ENCODE measurements at regions not wholly inside any gene's neighbourhood (a gene's known extent, or its start where the extent isn't known, plus 50 kb on each side); places are given as distances from the start of the nearest gene placed in this dataset.

GRCh38 chr1:79568411-79568810 lies 561.9 kb upstream of the ADGRL4 start:
- ChIA-PET POLR2A (ENCODE audit: partially characterized antibody) (no interaction called here), CTCF (ENCODE audit: partially characterized antibody) (interaction anchor here (0.7 kb wide), 1 partner anchor 13 kb away, joined by 3 read pairs; no protein-coding TSS in a partner anchor)
- no peaks in the 10 kb centered on the region; the same call in 1 of the 2 replicates for H3K23me2 ChIP-seq (ENCODE audit: low read depth, low read length)
- no peak overlapping the region for H3K56ac ChIP-seq (replicated peaks; ENCODE audit: insufficient read length, low read depth, low read length)
- H2AK5ac ChIP-seq (ENCODE audit: low read depth, low read length), result no peak overlapping the region
- H2AFZ ChIP-seq (ENCODE audit: low read length), result no peak overlapping the region
- H3K27me3 ChIP-seq (replicated peaks in 1 of 4; ENCODE audit: control insufficient read depth in 3 of 4, extremely low read depth in 1 of 4, insufficient read depth in 3 of 4, low read length in 3 of 4), result no peaks in the 10 kb centered on the region
- H3K79me2 ChIP-seq (ENCODE audit: control insufficient read depth in 1 of 2, insufficient read depth in 2 of 2, low read length in 2 of 2), result no peaks in the 10 kb centered on the region
- H2BK15ac ChIP-seq (ENCODE audit: low read length), result no peak overlapping the region
- H4K8ac ChIP-seq (ENCODE audit: extremely low read depth, insufficient read depth, low read length), result no peak overlapping the region
- DNase-seq (ENCODE audit: low read depth in 1 of 2, low spot score in 2 of 2) (no peak), FAIRE-seq (no peak)
- H3K23ac ChIP-seq (ENCODE audit: insufficient read length), result no peak overlapping the region
- H3K4me1 ChIP-seq (replicated peaks in 1 of 4; ENCODE audit: control insufficient read depth in 3 of 4, insufficient read depth in 4 of 4, low read length in 3 of 4), result no peaks in the 10 kb centered on the region
- H3K79me1 ChIP-seq (ENCODE audit: low read depth, low read length), result no peaks in the 10 kb centered on the region
- H3K27ac ChIP-seq (ENCODE audit: low read depth, low read length), result no peak overlapping the region
- no peak overlapping the region for H3K14ac ChIP-seq (ENCODE audit: insufficient read length)
- H3K4me2 ChIP-seq (ENCODE audit: insufficient read depth in 1 of 2, low read depth in 2 of 2, low read length in 2 of 2), result no peak overlapping the region
- H3K9me3 ChIP-seq (ENCODE audit: insufficient read depth in 2 of 2, low read depth in 1 of 2, low read length in 1 of 2), result no peaks in the 10 kb centered on the region
- WGBS, 2 experiments (ENCODE audit: extremely low coverage in 1 of 2, insufficient coverage in 1 of 2, insufficient read length in 1 of 2, insufficient replicate concordance in 2 of 2, low coverage in 1 of 2, low lambda C conversion rate in 2 of 2, missing lambda C conversion rate in 1 of 2), result 95% methylated on average over 1 of the region's 1 CpG; no CpG with 5 or more reads in 1 of the 2 experiments
- H3K9ac ChIP-seq (replicated peaks in 1 of 4; ENCODE audit: extremely low read depth in 1 of 4, low read depth in 3 of 4, low read length in 3 of 4), result no peak overlapping the region
- H2BK120ac ChIP-seq (replicated peaks; ENCODE audit: low read depth, low read length), result no peak overlapping the region
- H4K20me1 ChIP-seq (replicated peaks in 1 of 2; ENCODE audit: control insufficient read depth in 1 of 2, insufficient read depth in 2 of 2, low read length in 2 of 2), result no peaks in the 10 kb centered on the region
- no peak overlapping the region for H2BK5ac ChIP-seq (ENCODE audit: low read depth, low read length)
- H3K18ac ChIP-seq (ENCODE audit: extremely low read depth, low read length), result no peak overlapping the region
- no peak overlapping the region for H2BK20ac ChIP-seq (ENCODE audit: low read length)
- no peak overlapping the region for H2BK12ac ChIP-seq (ENCODE audit: low read depth, low read length)
- no peak overlapping the region for H4K91ac ChIP-seq (replicated peaks; ENCODE audit: insufficient read length, low read length)
- no peaks in the 10 kb centered on the region for H3K36me3 ChIP-seq (ENCODE audit: control insufficient read depth in 2 of 4, insufficient read depth in 4 of 4, low read length in 3 of 4)
- H3K4me3 ChIP-seq (ENCODE audit: extremely low read depth in 1 of 4, insufficient read depth in 2 of 4, low read depth in 3 of 4, low read length in 4 of 4), result no peak overlapping the region
- no peak overlapping the region for H3K4ac ChIP-seq (replicated peaks; ENCODE audit: insufficient read length, low read depth, low read length)
- H4K5ac ChIP-seq (ENCODE audit: insufficient read length, low read depth, low read length), result no peak overlapping the region
- TF ChIP-seq TCF12 (IDR thresholded peaks at IDR 0.05; ENCODE audit: low read depth, low read length) (no peak), FOSL1 (IDR thresholded peaks at IDR 0.05; ENCODE audit: insufficient read depth, low read depth, low read length) (no peak), EP300 (IDR thresholded peaks at IDR 0.05; ENCODE audit: borderline replicate concordance in 1 of 2, low read depth in 2 of 2, low read length in 2 of 2) (no peak)

Data from H1 (cell line).